K562 (cell line): ENCODE measurements at regions not wholly inside any gene's neighbourhood (a gene's known extent, or its start where the extent isn't known, plus 50 kb on each side); places are given as distances from the start of the nearest gene placed in this dataset.

Source experiments
- ATAC-seq: fragments of 200-7000 bp; cut with Tn5 transposase; 3 replicates; pipeline ENCODE4 v1.9.1; 2020; ENCODE audit warnings: moderate library complexity
- BruUV-seq: library from RNA; stranded (reverse); fragments of 400-500 nt; replicated peaks from 2 replicates; lab custom pipeline; 2021; lab: Mats Ljungman, UMichigan
- CTCF ChIA-PET: fragments of 300-600 bp; formaldehyde crosslinking; extraction: SDS; loops from one replicate; lab custom pipeline; 2021; ENCODE audit warnings: low intra/inter-chr PET ratio; lab: Yijun Ruan, JAX
- POLR2A ChIA-PET: fragments of 300-600, 350-650 bp; sonication (Branson Sonifier 250); formaldehyde crosslinking; extraction: SDS; loops from one replicate; lab custom pipeline; 2021; ENCODE audit warnings: antibody characterized with exemption, inconsistent platforms; lab: Yijun Ruan, JAX
- DNase-seq, 4 experiments: peaks; one replicate each; pipeline versions ENCODE4 v3.0.0 to v3.0.0-alpha.2; 2011 to 2018; ENCODE audit warnings: low spot score in 3 of 4, mixed read lengths in 3 of 4; ENCODE audit errors: extremely low read depth in 1 of 4
- FAIRE-seq: peaks from 2 replicates; lab custom pipeline; 2011; peaks lifted over from hg19 to GRCh38; lab: Jason Lieb, UNC
- H2AFZ ChIP-seq: 2 replicates; pipeline ENCODE4 v1.6.0; 2011; ENCODE audit warnings: low read depth, low read length, control low read depth, inconsistent platforms
- H3K27ac ChIP-seq: fragments of 200-600 bp; 3 replicates; pipeline ENCODE4 v1.8.0; 2011; ENCODE audit warnings: low read depth, mild to moderate bottlenecking, control low read depth, inconsistent platforms, low read length, moderate library complexity, mixed read lengths; ENCODE audit errors: extremely low read depth
- H3K27me3 ChIP-seq, 2 experiments: fragments of 300-600 bp in 1 of 2; 2 replicates in 1 of 2; 3 replicates in 1 of 2; pipeline versions ENCODE4 v1.6.0 to v1.8.0; 2011; ENCODE audit warnings: inconsistent platforms in 2 of 2, low read length in 2 of 2, mild to moderate bottlenecking in 1 of 2, mixed read lengths in 1 of 2, moderate library complexity in 1 of 2; ENCODE audit not compliant: control insufficient read depth in 2 of 2, insufficient read depth in 2 of 2
- H3K36me3 ChIP-seq: fragments of 300-600 bp; 3 replicates; pipeline ENCODE4 v1.8.0; 2011; ENCODE audit warnings: mild to moderate bottlenecking, low read length, inconsistent platforms; ENCODE audit not compliant: control insufficient read depth, insufficient read depth
- H3K4me1 ChIP-seq, 2 experiments: fragments of 200-600 bp in 1 of 2; replicated peaks in 1 of 2; 2 replicates in 1 of 2; 3 replicates in 1 of 2; pipeline versions ENCODE4 v1.5.1 to v1.8.0; 2011; ENCODE audit warnings: inconsistent platforms in 2 of 2, low read length in 2 of 2, mild to moderate bottlenecking in 1 of 2, mixed read lengths in 1 of 2, moderate library complexity in 1 of 2; ENCODE audit not compliant: control insufficient read depth in 2 of 2, insufficient read depth in 2 of 2
- H3K4me2 ChIP-seq: 2 replicates; pipeline ENCODE4 v1.6.1; 2011; ENCODE audit warnings: low read length, control low read depth, inconsistent platforms, mixed read lengths; ENCODE audit not compliant: insufficient read depth
- H3K4me3 ChIP-seq: fragments of 200-600 bp; sonication (generic), shearing (Covaris generic); 2 replicates; pipeline ENCODE4 v1.5.1; 2016; ENCODE audit warnings: control low read depth, inconsistent platforms
- H3K79me2 ChIP-seq: fragments of 200-600 bp; 3 replicates; pipeline ENCODE4 v1.8.0; 2011; ENCODE audit warnings: low read length, inconsistent platforms; ENCODE audit not compliant: control insufficient read depth, insufficient read depth
- H3K9ac ChIP-seq, 2 experiments: 2 replicates each; pipeline versions ENCODE4 v1.6.0 to v1.6.1; 2011; ENCODE audit warnings: low read depth in 2 of 2, low read length in 2 of 2, control low read depth in 1 of 2, inconsistent platforms in 1 of 2, mild to moderate bottlenecking in 1 of 2, mixed read lengths in 1 of 2; ENCODE audit not compliant: insufficient read depth in 1 of 2
- H3K9me1 ChIP-seq: one replicate; pipeline ENCODE4 v1.6.0; 2011; ENCODE audit warnings: inconsistent platforms, mild to moderate bottlenecking, low read length, moderate library complexity; ENCODE audit not compliant: control insufficient read depth, insufficient read depth
- H3K9me3 ChIP-seq: replicated peaks from 2 replicates; pipeline ENCODE4 v1.5.1; 2011; ENCODE audit warnings: low read depth, low read length, inconsistent platforms; ENCODE audit not compliant: control insufficient read depth, insufficient read depth
- H4K20me1 ChIP-seq: replicated peaks from 2 replicates; pipeline ENCODE4 v1.6.1; 2011; ENCODE audit warnings: low read length, inconsistent platforms, mixed read lengths; ENCODE audit not compliant: control insufficient read depth, insufficient read depth
- FOXP1 ChIP-seq: sonication (generic); formaldehyde crosslinking; IDR thresholded peaks from 2 replicates; pipeline ENCODE4 v1.8.0; 2022; ENCODE audit warnings: mild to moderate bottlenecking, missing genetic modification reagents
- RREB1 ChIP-seq: fragments of 250-450 bp; sonication (Bioruptor Pico); IDR thresholded peaks from 2 replicates; pipeline ENCODE4 v1.4.0; 2020
- WGBS: fragments of 100-300 bp; shearing (Covaris generic); methylation state at CpG from one replicate; pipeline ENCODE4 v1.1.6; 2016; ENCODE audit warnings: low coverage, mixed read lengths; ENCODE audit not compliant: insufficient coverage; ENCODE audit errors: missing lambda C conversion rate; 5-methylcytosine and 5-hydroxymethylcytosine counted together
- in situ Hi-C: fragments of 300-500 bp; cut with MboI; formaldehyde crosslinking; loops from 4 replicates; pipeline ENCODE4 v1.15.0; 2018; ENCODE audit warnings: inconsistent platforms, mixed read lengths
- intact Hi-C: fragments of 100-400 bp; cut with micrococcal nuclease; formaldehyde crosslinking; loops from 2 replicates; pipeline ENCODE4 v1.14.2; 2022

- no peak overlapping the region for H2AFZ ChIP-seq
- no peak overlapping the region for H3K27ac ChIP-seq
- DNase-seq, result no peak
- H3K9me1 ChIP-seq, result no peaks in the 10 kb centered on the region
- BruUV-seq, result no TSS peak
- FAIRE-seq, result no peak
- in situ Hi-C loops (no loop called here), intact Hi-C loops (no loop called here)
- no peak overlapping the region for H3K4me3 ChIP-seq
- TF ChIP-seq RREB1, result no peak
- no peak for TF ChIP-seq FOXP1 (CRISPR knock-in tag)
- H3K9ac ChIP-seq, result no peak overlapping the region
- H3K79me2 ChIP-seq, result no peaks in the 10 kb centered on the region
- no peaks in the 10 kb centered on the region for H3K27me3 ChIP-seq
- H3K36me3 ChIP-seq, result no peaks in the 10 kb centered on the region
- CTCF ChIA-PET, result no interaction called here
- H3K4me2 ChIP-seq, result no peak overlapping the region
- H3K4me1 ChIP-seq, result no peaks in the 10 kb centered on the region
- no peaks in the 10 kb centered on the region for H4K20me1 ChIP-seq
- H3K9me3 ChIP-seq, result no peaks in the 10 kb centered on the region
- POLR2A ChIA-PET, result no interaction called here
- 0% methylated on average over 2 of the region's 3 CpGs for WGBS
- ATAC-seq, result no peak
Observed at GRCh38 chr13:64684108-64684507, 2546.0 kb downstream of the PCDH9 start.
